Nucleus accumbens (tissue), 56 donors: ENCODE measurements at regions not wholly inside any gene's neighbourhood (a gene's known extent, or its start where the extent isn't known, plus 50 kb on each side); places are given as distances from the start of the nearest gene placed in this dataset.

Experiments
- DNase-seq, 56 donors: peaks; one replicate each; lab custom pipeline; 2025; lab: John Stamatoyannopoulos, UW

GRCh38 chr1:163863731-163864130 lies 542.0 kb downstream of the NUF2 start:
- no peak for DNase-seq

- DNase-seq, result no peak
These were observed 542.5 kb downstream of the NUF2 start for GRCh38 chr1:163864207-163864606.

GRCh38 chr1:163866564-163866963 lies 544.8 kb downstream of the NUF2 start:
- no peak for DNase-seq

- no peak for DNase-seq
These were observed 548.9 kb downstream of the NUF2 start for GRCh38 chr1:163870666-163871065.

- no peak for DNase-seq
These were observed 550.3 kb downstream of the NUF2 start for GRCh38 chr1:163872067-163872466.

- no peak for DNase-seq
These were observed 552.3 kb downstream of the NUF2 start for GRCh38 chr1:163874070-163874469.

GRCh38 chr1:163875200-163875926 lies 553.6 kb downstream of the NUF2 start:
- no peak for DNase-seq

- no peak for DNase-seq
These were observed 554.2 kb downstream of the NUF2 start for GRCh38 chr1:163875927-163876320.

GRCh38 chr1:163876546-163876945 lies 554.8 kb downstream of the NUF2 start:
- DNase-seq, result no peak

GRCh38 chr1:163877016-163877415 lies 555.3 kb downstream of the NUF2 start:
- no peak for DNase-seq

GRCh38 chr1:163885510-163885909 lies 563.8 kb downstream of the NUF2 start:
- no peak for DNase-seq

GRCh38 chr1:163896001-163896400 lies 574.2 kb downstream of the NUF2 start:
- DNase-seq, result no peak

GRCh38 chr1:163897412-163898155 lies 575.8 kb downstream of the NUF2 start:
- DNase-seq, result no peak

GRCh38 chr1:163906283-163906682 lies 584.5 kb downstream of the NUF2 start:
- DNase-seq, result no peak

- DNase-seq, result no peak
These were observed 590.6 kb downstream of the NUF2 start for GRCh38 chr1:163912170-163912884.

- no peak for DNase-seq
These were observed 593.1 kb downstream of the NUF2 start for GRCh38 chr1:163914785-163915413.

- no peak for DNase-seq
These were observed 601.0 kb downstream of the NUF2 start for GRCh38 chr1:163922743-163923201.

GRCh38 chr1:163924041-163924440 lies 602.3 kb downstream of the NUF2 start:
- DNase-seq, result no peak

- no peak for DNase-seq
These were observed 605.7 kb downstream of the NUF2 start for GRCh38 chr1:163927493-163927892.

GRCh38 chr1:163928069-163928468 lies 606.3 kb downstream of the NUF2 start:
- DNase-seq, result no peak

GRCh38 chr1:163928651-163929050 lies 606.9 kb downstream of the NUF2 start:
- DNase-seq, result no peak
